ENCODE measurements at regions not wholly inside any gene's neighbourhood (a gene's known extent, or its start where the extent isn't known, plus 50 kb on each side); places are given as distances from the start of the nearest gene placed in this dataset.

DNA sequence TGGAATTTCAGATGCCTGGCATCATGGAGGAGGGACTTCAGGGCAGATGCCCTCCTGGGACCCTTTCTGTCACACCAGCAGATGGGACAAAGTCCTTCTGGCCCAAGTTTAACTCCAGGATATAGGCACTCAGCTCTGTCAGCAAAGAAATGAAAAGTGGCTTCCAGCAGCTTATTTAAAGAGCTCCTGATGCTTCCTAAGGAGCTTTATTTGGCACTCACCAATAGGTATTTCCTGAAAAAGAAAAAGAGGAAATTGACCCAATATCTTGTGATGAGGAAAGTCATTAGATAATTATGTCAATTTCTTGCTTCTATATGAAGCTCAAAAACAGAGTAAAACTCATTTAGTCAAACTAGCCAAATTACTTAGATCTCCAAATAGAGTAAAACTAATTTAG, 224.6 kb downstream of the RAP2A start:
- Histone ChIP-seq H3K4me3 (no peak overlapping the region), H3K79me2 (replicated peaks; ENCODE audit: insufficient read depth) (no peaks in the 10 kb centered on the region), H3K27ac (ENCODE audit: low read depth) (no peak overlapping the region), H3K4me1 (ENCODE audit: insufficient read depth) (no peaks in the 10 kb centered on the region), H3K4me2 (no peak overlapping the region), H2AFZ (no peak overlapping the region), H3K9me2 (ENCODE audit: insufficient read depth) (peaks cover 7% of the 10 kb centered on the region; the same call in 1 of the 2 replicates), H3F3A (replicated peaks; ENCODE audit: low read depth) (no peaks in the 10 kb centered on the region), H3K27me3 (ENCODE audit: insufficient read depth) (no peaks in the 10 kb centered on the region), H3K36me3 (ENCODE audit: insufficient read depth) (no peaks in the 10 kb centered on the region), H4K20me1 (replicated peaks; ENCODE audit: insufficient read depth) (no peaks in the 10 kb centered on the region)
- Mint-ChIP-seq H3K36me3 (ENCODE audit: low read depth) (no peaks in the 10 kb centered on the region), H3K9me3 (no peaks in the 10 kb centered on the region; the same call in 2 of the 3 replicates), H3K27ac (no peak overlapping the region), H3K4me3 (no peak overlapping the region), H3K27me3 (ENCODE audit: insufficient read depth, low read depth, poor library complexity) (no peaks in the 10 kb centered on the region), H3K4me1 (peaks cover 8% of the 10 kb centered on the region; the same call in 2 of the 3 replicates)
- TF ChIP-seq JUNB (IDR thresholded peaks at IDR 0.05; ENCODE audit: unreplicated experiment) (no peak), EZH2 (IDR thresholded peaks at IDR 0.05; ENCODE audit: low read depth, unreplicated experiment) (no peak), REST (IDR thresholded peaks at IDR 0.05; ENCODE audit: unreplicated experiment) (no peak), STAT1 (IDR thresholded peaks at IDR 0.05; ENCODE audit: unreplicated experiment) (no peak), ETS1 (IDR thresholded peaks at IDR 0.05) (no peak), ZNF114 (CRISPR knock-in tag; IDR thresholded peaks at IDR 0.05) (no peak), ZNF462 (CRISPR knock-in tag; IDR thresholded peaks at IDR 0.05) (no peak), EZH2phosphoT487 (IDR thresholded peaks at IDR 0.05; ENCODE audit: unreplicated experiment) (no peak), CREB1 (CRISPR knock-in tag; IDR thresholded peaks at IDR 0.05; ENCODE audit: low read depth) (no peak), POLR2AphosphoS5 (IDR thresholded peaks at IDR 0.05; ENCODE audit: low read depth) (no peak), ZNF331 (CRISPR knock-in tag; IDR thresholded peaks at IDR 0.05; ENCODE audit: low read depth) (no peak), CTCF (conservative IDR thresholded peaks at IDR 0.05; ENCODE audit: low read depth in 2 of 2) (no peak), NANOG (IDR thresholded peaks at IDR 0.05; ENCODE audit: borderline replicate concordance) (no peak)
- DNase-seq (ENCODE audit: low spot score) (no peak), ATAC-seq (no peak)
